ENCODE measurements at regions not wholly inside any gene's neighbourhood (a gene's known extent, or its start where the extent isn't known, plus 50 kb on each side); places are given as distances from the start of the nearest gene placed in this dataset.
A peak's percentile ranks its signal among the peaks of the same experiment; 100 is the strongest.

DNA sequence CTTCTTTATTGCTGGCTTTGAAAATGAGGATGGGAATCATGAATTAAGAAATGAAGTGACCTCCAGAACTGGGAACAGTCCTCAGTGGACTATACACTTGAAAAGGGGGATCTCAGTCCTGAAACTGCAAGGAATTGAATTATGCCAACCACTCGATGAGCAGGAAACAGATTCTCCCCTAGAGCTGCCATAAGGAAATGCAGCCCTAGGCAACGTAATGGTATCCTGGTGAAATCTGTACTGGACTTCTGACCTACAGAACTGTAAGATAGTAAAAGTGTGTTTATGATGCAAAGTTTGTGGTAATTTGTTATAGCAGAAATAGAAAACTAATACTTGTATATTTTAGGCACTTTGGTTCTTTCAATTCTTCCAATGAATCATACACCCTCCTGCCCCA lies 236.4 kb upstream of the TAC1 start:
- Histone ChIP-seq H3K9ac (ENCODE audit: extremely low read depth, insufficient read length, low read length) (no peak overlapping the region), H2BK20ac (ENCODE audit: low read depth, low read length, poor library complexity, severe bottlenecking) (no peak overlapping the region), H3K27me3 (ENCODE audit: insufficient read depth, low read length) (no peaks in the 10 kb centered on the region), H3K27ac (ENCODE audit: insufficient read length, low read depth, low read length) (no peak overlapping the region), H3K18ac (ENCODE audit: insufficient read length, low read depth, low read length) (no peak overlapping the region), H3K14ac (ENCODE audit: insufficient read depth, low read length) (no peak overlapping the region), H2BK15ac (ENCODE audit: low read depth, low read length) (no peak overlapping the region), H3K9me3 (ENCODE audit: control insufficient read depth, low read depth, low read length) (no peaks in the 10 kb centered on the region), H3K4ac (ENCODE audit: low read depth, low read length) (no peak overlapping the region), H3K4me2 (ENCODE audit: insufficient read depth, insufficient read length, low read length) (no peak overlapping the region), H2BK5ac (ENCODE audit: insufficient read length, low read length) (no peak overlapping the region), H4K5ac (ENCODE audit: insufficient read length, low read depth, low read length) (no peak overlapping the region), H2BK120ac (ENCODE audit: low read depth, low read length, poor library complexity, severe bottlenecking) (no peak overlapping the region), H3T11ph (ENCODE audit: low read length) (no peak overlapping the region), H3K23ac (ENCODE audit: insufficient read length, low read depth, low read length) (no peak overlapping the region), H3K23me2 (ENCODE audit: insufficient read length, low read depth, low read length, poor library complexity, severe bottlenecking) (no peaks in the 10 kb centered on the region), H3K56ac (ENCODE audit: insufficient read length, low read depth, low read length) (no peak overlapping the region), H3K79me1 (ENCODE audit: insufficient read depth, low read depth, low read length, poor library complexity, severe bottlenecking) (no peaks in the 10 kb centered on the region), H2AFZ (ENCODE audit: low read length) (no peak overlapping the region), H4K20me1 (ENCODE audit: control insufficient read depth, insufficient read depth, insufficient read length) (no peaks in the 10 kb centered on the region), H3K79me2 (ENCODE audit: insufficient read depth, low read length) (no peaks in the 10 kb centered on the region), H3K4me1 (ENCODE audit: insufficient read depth, low read length) (peaks cover 3% of the 10 kb centered on the region; the same call in 1 of the 2 replicates), H2BK12ac (ENCODE audit: insufficient read length, low read depth, low read length) (no peak overlapping the region), H4K8ac (replicated peaks; ENCODE audit: insufficient read length, low read depth, low read length) (no peak overlapping the region), H2AK5ac (ENCODE audit: insufficient read length, low read length) (no peak overlapping the region), H4K91ac (ENCODE audit: insufficient read length, low read depth, low read length) (no peak overlapping the region)
- no peak for DNase-seq
- Mint-ChIP-seq H3K4me3 (no peak overlapping the region), H3K9me3 (no peaks in the 10 kb centered on the region; a peak in 1 of 5 replicates), H3K4me1 (peaks cover 8 to 12% of the 10 kb centered on the region in 2 experiments), H3K27me3 (ENCODE audit: low read depth) (no peaks in the 10 kb centered on the region), H3K27ac (no peak overlapping the region), H3K36me3 (ENCODE audit: insufficient read depth in 1 of 3, low read depth in 3 of 3) (no peaks in the 10 kb centered on the region)
- no CpG with 5 or more reads among the region's 2 CpGs for WGBS (ENCODE audit: extremely low coverage, insufficient read length, low lambda C conversion rate)
- TF ChIP-seq, protein P1, sequence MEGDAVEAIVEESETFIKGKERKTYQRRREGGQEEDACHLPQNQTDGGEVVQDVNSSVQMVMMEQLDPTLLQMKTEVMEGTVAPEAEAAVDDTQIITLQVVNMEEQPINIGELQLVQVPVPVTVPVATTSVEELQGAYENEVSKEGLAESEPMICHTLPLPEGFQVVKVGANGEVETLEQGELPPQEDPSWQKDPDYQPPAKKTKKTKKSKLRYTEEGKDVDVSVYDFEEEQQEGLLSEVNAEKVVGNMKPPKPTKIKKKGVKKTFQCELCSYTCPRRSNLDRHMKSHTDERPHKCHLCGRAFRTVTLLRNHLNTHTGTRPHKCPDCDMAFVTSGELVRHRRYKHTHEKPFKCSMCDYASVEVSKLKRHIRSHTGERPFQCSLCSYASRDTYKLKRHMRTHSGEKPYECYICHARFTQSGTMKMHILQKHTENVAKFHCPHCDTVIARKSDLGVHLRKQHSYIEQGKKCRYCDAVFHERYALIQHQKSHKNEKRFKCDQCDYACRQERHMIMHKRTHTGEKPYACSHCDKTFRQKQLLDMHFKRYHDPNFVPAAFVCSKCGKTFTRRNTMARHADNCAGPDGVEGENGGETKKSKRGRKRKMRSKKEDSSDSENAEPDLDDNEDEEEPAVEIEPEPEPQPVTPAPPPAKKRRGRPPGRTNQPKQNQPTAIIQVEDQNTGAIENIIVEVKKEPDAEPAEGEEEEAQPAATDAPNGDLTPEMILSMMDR (conservative IDR thresholded peaks at IDR 0.05), result 0 out of 3 replicates have a peak, but pooled peaks have one; percentile 21
